Activated CD4-positive, alpha-beta T cell treated with anti-CD3 and anti-CD28 coated beads, Interleukin-2, Interleukin-4, amounts not matched to agents 100 ng/mL and 50 ng/mL, durations not matched to agents 16 hours and 8 hours (primary cell): ENCODE measurements at regions not wholly inside any gene's neighbourhood (a gene's known extent, or its start where the extent isn't known, plus 50 kb on each side); places are given as distances from the start of the nearest gene placed in this dataset.

Source experiments
- DNase-seq: peaks from one replicate; pipeline ENCODE4 v3.0.0-alpha.2; 2020; ENCODE audit warnings: low spot score

GRCh38 chr12:75596406-75596805, 85.0 kb upstream of the KRR1 start:
- DNase-seq: no peak

GRCh38 chr12:75592638-75593335, 81.4 kb upstream of the KRR1 start:
- no peak for DNase-seq

- no peak for DNase-seq
These were observed 80.7 kb upstream of the KRR1 start for GRCh38 chr12:75592086-75592485.

GRCh38 chr12:75591628-75592027, 80.2 kb upstream of the KRR1 start:
- no peak for DNase-seq

GRCh38 chr12:75589801-75590200, 78.4 kb upstream of the KRR1 start:
- DNase-seq: no peak

- DNase-seq: no peak
These were observed 76.1 kb upstream of the KRR1 start for GRCh38 chr12:75587340-75588106.

GRCh38 chr12:75585330-75585729, 73.9 kb upstream of the KRR1 start:
- no peak for DNase-seq

GRCh38 chr12:75583355-75583754, 71.9 kb upstream of the KRR1 start:
- DNase-seq: no peak

GRCh38 chr12:75581515-75581914, 70.1 kb upstream of the KRR1 start:
- DNase-seq: no peak

- DNase-seq: no peak
These were observed 68.1 kb upstream of the KRR1 start for GRCh38 chr12:75579552-75579951.

- DNase-seq: no peak
These were observed 67.1 kb upstream of the KRR1 start for GRCh38 chr12:75578546-75578945.

GRCh38 chr12:75577812-75578211, 66.4 kb upstream of the KRR1 start:
- no peak for DNase-seq

- DNase-seq: no peak
These were observed 60.3 kb upstream of the KRR1 start for GRCh38 chr12:75571656-75572205.

GRCh38 chr12:75571204-75571603, 59.8 kb upstream of the KRR1 start:
- no peak for DNase-seq

- no peak for DNase-seq
These were observed 57.4 kb upstream of the KRR1 start for GRCh38 chr12:75568801-75569200.

GRCh38 chr12:75568393-75568792, 57.0 kb upstream of the KRR1 start:
- no peak for DNase-seq

GRCh38 chr12:75565795-75566194, 54.4 kb upstream of the KRR1 start:
- no peak for DNase-seq

GRCh38 chr12:75564852-75565251, 53.4 kb upstream of the KRR1 start:
- no peak for DNase-seq

- DNase-seq: no peak
These were observed 53.0 kb upstream of the KRR1 start for GRCh38 chr12:75564398-75564797.

GRCh38 chr12:75563351-75563750, 51.9 kb upstream of the KRR1 start:
- no peak for DNase-seq

GRCh38 chr12:75561921-75562320, 50.5 kb upstream of the KRR1 start:
- DNase-seq: no peak
